ENCODE measurements at regions not wholly inside any gene's neighbourhood (a gene's known extent, or its start where the extent isn't known, plus 50 kb on each side); places are given as distances from the start of the nearest gene placed in this dataset.

GRCh38 chr10:111988646-111989045 lies 194.9 kb downstream of the GPAM start:
- H3K4me3 ChIP-seq (IDR thresholded peaks at IDR 0.05; ENCODE audit: insufficient read depth, low read depth, low read length): no peak overlapping the region
- H3K79me2 ChIP-seq (ENCODE audit: insufficient read depth, low read depth): no peaks in the 10 kb centered on the region
- TF ChIP-seq, protein P1, sequence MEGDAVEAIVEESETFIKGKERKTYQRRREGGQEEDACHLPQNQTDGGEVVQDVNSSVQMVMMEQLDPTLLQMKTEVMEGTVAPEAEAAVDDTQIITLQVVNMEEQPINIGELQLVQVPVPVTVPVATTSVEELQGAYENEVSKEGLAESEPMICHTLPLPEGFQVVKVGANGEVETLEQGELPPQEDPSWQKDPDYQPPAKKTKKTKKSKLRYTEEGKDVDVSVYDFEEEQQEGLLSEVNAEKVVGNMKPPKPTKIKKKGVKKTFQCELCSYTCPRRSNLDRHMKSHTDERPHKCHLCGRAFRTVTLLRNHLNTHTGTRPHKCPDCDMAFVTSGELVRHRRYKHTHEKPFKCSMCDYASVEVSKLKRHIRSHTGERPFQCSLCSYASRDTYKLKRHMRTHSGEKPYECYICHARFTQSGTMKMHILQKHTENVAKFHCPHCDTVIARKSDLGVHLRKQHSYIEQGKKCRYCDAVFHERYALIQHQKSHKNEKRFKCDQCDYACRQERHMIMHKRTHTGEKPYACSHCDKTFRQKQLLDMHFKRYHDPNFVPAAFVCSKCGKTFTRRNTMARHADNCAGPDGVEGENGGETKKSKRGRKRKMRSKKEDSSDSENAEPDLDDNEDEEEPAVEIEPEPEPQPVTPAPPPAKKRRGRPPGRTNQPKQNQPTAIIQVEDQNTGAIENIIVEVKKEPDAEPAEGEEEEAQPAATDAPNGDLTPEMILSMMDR (conservative IDR thresholded peaks at IDR 0.05; ENCODE audit: low read depth, low read length): no peak
- no peaks in the 10 kb centered on the region for H4K20me1 ChIP-seq (ENCODE audit: insufficient read depth)
- H3K4me1 ChIP-seq (ENCODE audit: low read depth, poor library complexity, severe bottlenecking): no peaks in the 10 kb centered on the region
- H3K9ac ChIP-seq: no peak overlapping the region
- H3K27me3 ChIP-seq (ENCODE audit: insufficient read depth, low read depth): no peaks in the 10 kb centered on the region
- no peak overlapping the region for H3K4me2 ChIP-seq
- H2AFZ ChIP-seq (ENCODE audit: low read depth): no peak overlapping the region
- no peak overlapping the region for H3K27ac ChIP-seq
- H3K36me3 ChIP-seq (ENCODE audit: insufficient read depth): no peaks in the 10 kb centered on the region

GRCh38 chr10:111989136-111989911 lies 194.2 kb downstream of the GPAM start:
- Histone ChIP-seq H3K9ac (no peak overlapping the region), H3K4me1 (ENCODE audit: low read depth, poor library complexity, severe bottlenecking) (no peaks in the 10 kb centered on the region), H3K36me3 (ENCODE audit: insufficient read depth) (no peaks in the 10 kb centered on the region), H3K27ac (no peak overlapping the region), H3K4me3 (IDR thresholded peaks at IDR 0.05; ENCODE audit: insufficient read depth, low read depth, low read length) (no peak overlapping the region), H4K20me1 (ENCODE audit: insufficient read depth) (no peaks in the 10 kb centered on the region), H3K27me3 (ENCODE audit: insufficient read depth, low read depth) (no peaks in the 10 kb centered on the region), H3K4me2 (no peak overlapping the region), H2AFZ (ENCODE audit: low read depth) (no peak overlapping the region), H3K79me2 (ENCODE audit: insufficient read depth, low read depth) (no peaks in the 10 kb centered on the region)
- TF ChIP-seq, protein P1 (conservative IDR thresholded peaks at IDR 0.05; ENCODE audit: low read depth, low read length): no peak

DNA sequence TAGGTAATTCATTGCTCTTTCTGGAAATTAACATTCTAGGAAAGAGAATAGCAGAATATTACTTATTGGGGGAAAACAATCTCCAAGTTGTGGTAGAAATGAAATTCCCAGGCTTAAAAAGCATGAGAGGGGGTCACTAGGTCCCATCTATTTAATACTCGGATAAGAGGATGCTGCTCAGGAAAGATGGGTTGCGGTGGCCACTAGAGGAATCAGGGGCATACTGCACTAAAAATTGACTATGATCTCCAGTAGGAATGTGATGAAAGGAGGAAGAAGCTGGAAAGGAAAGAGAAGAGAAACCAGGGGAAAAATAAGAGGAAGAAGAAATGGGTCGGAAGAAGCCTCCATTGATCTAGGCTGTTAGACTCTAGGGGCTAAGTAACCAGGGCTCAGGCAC lies 192.8 kb downstream of the GPAM start:
- H3K4me2 ChIP-seq: no peak overlapping the region
- no peaks in the 10 kb centered on the region for H4K20me1 ChIP-seq (ENCODE audit: insufficient read depth)
- H2AFZ ChIP-seq (ENCODE audit: low read depth): no peak overlapping the region
- H3K4me3 ChIP-seq (IDR thresholded peaks at IDR 0.05; ENCODE audit: insufficient read depth, low read depth, low read length): no peak overlapping the region
- no peaks in the 10 kb centered on the region for H3K36me3 ChIP-seq (ENCODE audit: insufficient read depth)
- H3K27ac ChIP-seq: no peak overlapping the region
- no peaks in the 10 kb centered on the region for H3K4me1 ChIP-seq (ENCODE audit: low read depth, poor library complexity, severe bottlenecking)
- no peaks in the 10 kb centered on the region for H3K27me3 ChIP-seq (ENCODE audit: insufficient read depth, low read depth)
- TF ChIP-seq, protein P1 (conservative IDR thresholded peaks at IDR 0.05; ENCODE audit: low read depth, low read length): no peak
- H3K79me2 ChIP-seq (ENCODE audit: insufficient read depth, low read depth): no peaks in the 10 kb centered on the region
- H3K9ac ChIP-seq: no peak overlapping the region

DNA sequence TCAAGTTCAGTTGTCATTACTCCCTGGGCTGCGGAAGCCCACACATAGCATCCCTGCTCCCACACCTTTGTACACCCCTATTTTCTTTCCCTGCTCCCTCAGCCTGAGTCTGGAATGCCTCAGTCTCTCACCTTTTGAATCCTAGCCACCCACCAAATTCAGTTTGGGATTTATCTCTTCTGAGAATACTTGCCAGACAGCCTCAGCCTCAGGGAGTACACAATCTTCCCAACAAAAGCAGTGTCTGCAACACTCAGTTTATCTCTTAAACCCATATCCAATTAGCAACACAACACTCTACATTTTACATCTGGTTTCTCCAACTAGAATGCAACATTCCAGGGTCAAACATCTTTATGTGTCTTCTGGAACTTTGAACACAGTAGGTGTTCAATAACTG lies 190.2 kb downstream of the GPAM start:
- TF ChIP-seq, protein P1 (conservative IDR thresholded peaks at IDR 0.05; ENCODE audit: low read depth, low read length): no peak
- Histone ChIP-seq H3K27ac (no peak overlapping the region), H3K9ac (no peak overlapping the region), H3K4me2 (no peak overlapping the region), H3K4me3 (IDR thresholded peaks at IDR 0.05; ENCODE audit: insufficient read depth, low read depth, low read length) (no peak overlapping the region), H3K36me3 (ENCODE audit: insufficient read depth) (no peaks in the 10 kb centered on the region), H2AFZ (ENCODE audit: low read depth) (no peak overlapping the region), H4K20me1 (ENCODE audit: insufficient read depth) (no peaks in the 10 kb centered on the region), H3K4me1 (ENCODE audit: low read depth, poor library complexity, severe bottlenecking) (no peaks in the 10 kb centered on the region), H3K27me3 (ENCODE audit: insufficient read depth, low read depth) (no peaks in the 10 kb centered on the region), H3K79me2 (ENCODE audit: insufficient read depth, low read depth) (no peaks in the 10 kb centered on the region)

All from KMS-11 (cell line).